Calu3 (cell line): ENCODE measurements at regions not wholly inside any gene's neighbourhood (a gene's known extent, or its start where the extent isn't known, plus 50 kb on each side); places are given as distances from the start of the nearest gene placed in this dataset.

Experiments used
- BruUV-seq: library from RNA; stranded (reverse); fragments of 400-500 nt; replicated peaks from 2 replicates; lab custom pipeline; 2021; lab: Mats Ljungman, UMichigan
- CTCF ChIA-PET: fragments of 300-600 bp; sonication (Branson Sonifier 250); formaldehyde crosslinking; loops from one replicate; lab custom pipeline; 2022; ENCODE audit warnings: antibody characterized with exemption; lab: Charles Lee
- DNase-seq: peaks from one replicate; pipeline ENCODE4 v3.0.0; 2022
- H3K27ac Mint-ChIP-seq: one replicate; pipeline ENCODE4 v1.8.0; 2022; ENCODE audit warnings: mixed read lengths; ENCODE audit not compliant: unreplicated experiment
- H3K27me3 Mint-ChIP-seq: one replicate; pipeline ENCODE4 v1.8.0; 2022; ENCODE audit warnings: mixed read lengths; ENCODE audit not compliant: unreplicated experiment
- H3K36me3 Mint-ChIP-seq: one replicate; pipeline ENCODE4 v1.8.0; 2022; ENCODE audit warnings: mild to moderate bottlenecking, moderate library complexity, mixed read lengths; ENCODE audit not compliant: insufficient read depth, unreplicated experiment
- H3K4me1 Mint-ChIP-seq: one replicate; pipeline ENCODE4 v1.8.0; 2022; ENCODE audit warnings: mild to moderate bottlenecking, low read depth, mixed read lengths; ENCODE audit not compliant: unreplicated experiment
- H3K4me3 Mint-ChIP-seq: one replicate; pipeline ENCODE4 v1.8.0; 2022; ENCODE audit warnings: mild to moderate bottlenecking, low read depth, moderate library complexity, mixed read lengths; ENCODE audit not compliant: unreplicated experiment
- H3K9me3 Mint-ChIP-seq: one replicate; pipeline ENCODE4 v1.8.0; 2022; ENCODE audit warnings: low read depth, mixed read lengths; ENCODE audit not compliant: unreplicated experiment
- CTCF ChIP-seq: fragments of 200-600 bp; IDR thresholded peaks from one replicate; pipeline ENCODE4 v1.8.0; 2022; ENCODE audit warnings: antibody characterized with exemption; ENCODE audit not compliant: unreplicated experiment
- intact Hi-C: fragments of 100-400 bp; cut with micrococcal nuclease; formaldehyde crosslinking; loops from one replicate; pipeline ENCODE4 v1.10.0; 2022; ENCODE audit not compliant: unreplicated experiment

GRCh38 chr2:52717836-52718235 lies 1049.8 kb upstream of the CHAC2 start:
- no peaks in the 10 kb centered on the region for H3K4me1 Mint-ChIP-seq
- intact Hi-C loops: no loop called here
- H3K27ac Mint-ChIP-seq: no peak overlapping the region
- TF ChIP-seq CTCF: no peak
- H3K4me3 Mint-ChIP-seq: no peak overlapping the region
- no TSS peak for BruUV-seq
- H3K36me3 Mint-ChIP-seq: no peaks in the 10 kb centered on the region
- H3K9me3 Mint-ChIP-seq: peaks cover 9% of the 10 kb centered on the region
- CTCF ChIA-PET: no interaction called here
- no peak for DNase-seq
- no peaks in the 10 kb centered on the region for H3K27me3 Mint-ChIP-seq

GRCh38 chr2:52710810-52711618 lies 1056.6 kb upstream of the CHAC2 start:
- BruUV-seq: no TSS peak

GRCh38 chr2:52704251-52704650 lies 1063.4 kb upstream of the CHAC2 start:
- Mint-ChIP-seq H3K36me3 (no peaks in the 10 kb centered on the region), H3K4me3 (no peak overlapping the region), H3K27ac (no peak overlapping the region), H3K9me3 (peaks cover 6% of the 10 kb centered on the region), H3K4me1 (no peaks in the 10 kb centered on the region), H3K27me3 (no peaks in the 10 kb centered on the region)
- TF ChIP-seq CTCF: no peak
- DNase-seq: no peak
- intact Hi-C loops: no loop called here
- CTCF ChIA-PET: no interaction called here
- no TSS peak for BruUV-seq

More at GRCh38 chr2:52710810-52711618, 1056.6 kb upstream of the CHAC2 start:
- Mint-ChIP-seq H3K27ac (no peak overlapping the region), H3K27me3 (no peaks in the 10 kb centered on the region), H3K9me3 (peaks cover 6% of the 10 kb centered on the region), H3K4me1 (no peaks in the 10 kb centered on the region), H3K36me3 (no peaks in the 10 kb centered on the region), H3K4me3 (no peak overlapping the region)
- intact Hi-C loops: no loop called here
- TF ChIP-seq CTCF: no peak
- CTCF ChIA-PET: no interaction called here
- DNase-seq: no peak

- H3K4me1 Mint-ChIP-seq: no peaks in the 10 kb centered on the region
- H3K27me3 Mint-ChIP-seq: no peaks in the 10 kb centered on the region
- H3K4me3 Mint-ChIP-seq: no peak overlapping the region
- no TSS peak for BruUV-seq
- intact Hi-C loops: no loop called here
- CTCF ChIA-PET: no interaction called here
- DNase-seq: no peak
- H3K27ac Mint-ChIP-seq: no peak overlapping the region
- TF ChIP-seq CTCF: no peak
- H3K36me3 Mint-ChIP-seq: no peaks in the 10 kb centered on the region
- peaks cover 6% of the 10 kb centered on the region for H3K9me3 Mint-ChIP-seq
Measured at GRCh38 chr2:52703004-52703403, 1064.6 kb upstream of the CHAC2 start.
